Brain microvascular endothelial cell (primary cell): ENCODE measurements at regions not wholly inside any gene's neighbourhood (a gene's known extent, or its start where the extent isn't known, plus 50 kb on each side); places are given as distances from the start of the nearest gene placed in this dataset.
"Not testable (repeated sequence)": the region's sequence is repeated elsewhere in the genome, so short reads cannot be mapped to it uniquely, and the experiment has no call there.

Experiments used
- DNase-seq: peaks from one replicate; pipeline ENCODE4 v3.0.0-alpha.2; 2020
- H3K27ac ChIP-seq: fragments of 250-450 bp; sonication (Bioruptor Pico); 2 replicates; pipeline ENCODE4 v1.5.1; 2020; ENCODE audit warnings: mild to moderate bottlenecking, moderate library complexity
- H3K27me3 ChIP-seq: fragments of 250-450 bp; sonication (Bioruptor Pico); replicated peaks from 2 replicates; pipeline ENCODE4 v1.5.1; 2020; ENCODE audit warnings: mild to moderate bottlenecking
- H3K36me3 ChIP-seq: fragments of 250-450 bp; sonication (Bioruptor Pico); replicated peaks from 2 replicates; pipeline ENCODE4 v1.5.1; 2020; ENCODE audit warnings: mild to moderate bottlenecking
- H3K4me3 ChIP-seq: 2 replicates; pipeline ENCODE4 v1.5.1; 2011; ENCODE audit warnings: low read depth, mild to moderate bottlenecking, control low read depth, low read length, moderate library complexity
- CTCF ChIP-seq: IDR thresholded peaks from 2 replicates; pipeline ENCODE4 v1.5.1; 2011; ENCODE audit warnings: low read depth, mild to moderate bottlenecking, moderate library complexity, low read length, control low read depth, inconsistent platforms; ENCODE audit errors: missing control alignments
- in situ Hi-C: cut with HindIII; loops from 2 replicates; pipeline ENCODE4 v1.10.0; 2017; ENCODE audit warnings: low sequenced_read_pairs, low pct_ligation_motif_present

- Histone ChIP-seq H3K27ac (no peak overlapping the region), H3K36me3 (no peaks in the 10 kb centered on the region), H3K27me3 (no peaks in the 10 kb centered on the region), H3K4me3 (no peak overlapping the region)
- in situ Hi-C loops = no loop called here
- no peak for TF ChIP-seq CTCF
- no peak for DNase-seq
Observed at GRCh38 chr15:29514926-29515325, 245.3 kb upstream of the NSMCE3 start.

- in situ Hi-C loops = no loop called here
- DNase-seq = no peak
- Histone ChIP-seq H3K36me3 (no peaks in the 10 kb centered on the region), H3K27me3 (no peaks in the 10 kb centered on the region), H3K4me3 (no peak overlapping the region), H3K27ac (no peak overlapping the region)
- TF ChIP-seq CTCF = no peak
Observed at GRCh38 chr15:29511663-29512062, 242.0 kb upstream of the NSMCE3 start.

- H3K27me3 ChIP-seq, H3K27ac ChIP-seq, H3K4me3 ChIP-seq, in situ Hi-C loops, H3K36me3 ChIP-seq, DNase-seq: not testable (repeated sequence)
Observed at GRCh38 chr15:29505535-29505934, 235.9 kb upstream of the NSMCE3 start.

- no peak for TF ChIP-seq CTCF
- Histone ChIP-seq H3K4me3 (no peak overlapping the region), H3K27me3 (no peaks in the 10 kb centered on the region), H3K27ac (no peak overlapping the region), H3K36me3 (no peaks in the 10 kb centered on the region)
- DNase-seq = no peak
- in situ Hi-C loops = no loop called here
Observed at GRCh38 chr15:29490747-29491471, 221.3 kb upstream of the NSMCE3 start.

- no peak overlapping the region for H3K4me3 ChIP-seq
- no peaks in the 10 kb centered on the region for H3K36me3 ChIP-seq
- H3K27me3 ChIP-seq = no peaks in the 10 kb centered on the region
- DNase-seq = no peak
- in situ Hi-C loops = no loop called here
- H3K27ac ChIP-seq = no peak overlapping the region
- no peak for TF ChIP-seq CTCF
Observed at GRCh38 chr15:29480949-29481348, 211.3 kb upstream of the NSMCE3 start.

GRCh38 chr15:29480278-29480677 is 210.7 kb upstream of the NSMCE3 start:
- H3K27me3 ChIP-seq = no peaks in the 10 kb centered on the region
- no peak overlapping the region for H3K27ac ChIP-seq
- no peak overlapping the region for H3K4me3 ChIP-seq
- in situ Hi-C loops = no loop called here
- no peaks in the 10 kb centered on the region for H3K36me3 ChIP-seq
- TF ChIP-seq CTCF = no peak
- no peak for DNase-seq
